Upper lobe of left lung (tissue), 4 donors: ENCODE measurements at regions not wholly inside any gene's neighbourhood (a gene's known extent, or its start where the extent isn't known, plus 50 kb on each side); places are given as distances from the start of the nearest gene placed in this dataset.

Source experiments
- CTCF ChIP-seq, 6 experiments: fragments of 450-650 bp in 4 of 6; fragments of 200-600 bp in 2 of 6; sonication (generic) in 2 of 6; IDR thresholded peaks; one replicate each; pipeline ENCODE4 v1.5.1; 2016 to 2019; ENCODE audit warnings: antibody characterized with exemption in 6 of 6
- POLR2A ChIP-seq, 4 donors: fragments of 450-650 bp; IDR thresholded peaks; one replicate each; pipeline ENCODE4 v1.5.1; 2016 to 2017; ENCODE audit warnings: antibody characterized with exemption in 4 of 4, mild to moderate bottlenecking in 2 of 4
- POLR2AphosphoS5 ChIP-seq, 2 donors: sonication (generic); formaldehyde crosslinking; IDR thresholded peaks; one replicate each; pipeline ENCODE4 v1.5.1; 2017; ENCODE audit warnings: antibody characterized with exemption in 2 of 2

GRCh38 chr12:65608319-65608916, 215.9 kb upstream of the HMGA2 start:
- TF ChIP-seq POLR2A (IDR thresholded peaks at IDR 0.05) (no peak), CTCF (IDR thresholded peaks at IDR 0.05) (no peak), POLR2AphosphoS5 (IDR thresholded peaks at IDR 0.05) (no peak)
